ENCODE measurements at regions not wholly inside any gene's neighbourhood (a gene's known extent, or its start where the extent isn't known, plus 50 kb on each side); places are given as distances from the start of the nearest gene placed in this dataset.

GRCh38 chr4:112847781-112848180, 201.7 kb upstream of the ANK2 start:
- no peak for DNase-seq (ENCODE audit: low read depth)

DNA sequence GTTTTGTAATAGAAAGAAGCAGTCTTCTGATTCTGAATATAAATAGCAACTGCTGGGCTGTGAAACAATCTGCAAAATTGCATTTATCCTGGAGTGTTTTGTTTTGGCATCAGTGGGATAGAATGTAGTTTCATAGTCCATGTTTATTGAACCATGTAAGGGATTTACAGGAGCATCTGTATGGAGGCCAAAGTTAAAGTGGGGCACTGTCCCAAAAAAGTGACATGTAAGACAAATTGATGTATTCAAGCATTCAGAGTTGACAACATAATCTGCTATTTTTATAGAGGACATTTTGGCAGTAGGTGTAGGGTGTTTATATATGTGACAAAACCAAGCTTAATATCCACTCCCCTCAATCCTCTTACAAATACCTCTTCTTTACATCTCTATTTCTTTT, 200.5 kb upstream of the ANK2 start:
- DNase-seq (ENCODE audit: low read depth) = no peak

- DNase-seq (ENCODE audit: low read depth) = no peak
Observed at GRCh38 chr4:112852601-112853000, 196.9 kb upstream of the ANK2 start.

- DNase-seq (ENCODE audit: low read depth) = no peak
Observed at GRCh38 chr4:112853662-112854256, 195.7 kb upstream of the ANK2 start.

- no peak for DNase-seq (ENCODE audit: low read depth)
Observed at GRCh38 chr4:112854420-112854819, 195.0 kb upstream of the ANK2 start.

DNA sequence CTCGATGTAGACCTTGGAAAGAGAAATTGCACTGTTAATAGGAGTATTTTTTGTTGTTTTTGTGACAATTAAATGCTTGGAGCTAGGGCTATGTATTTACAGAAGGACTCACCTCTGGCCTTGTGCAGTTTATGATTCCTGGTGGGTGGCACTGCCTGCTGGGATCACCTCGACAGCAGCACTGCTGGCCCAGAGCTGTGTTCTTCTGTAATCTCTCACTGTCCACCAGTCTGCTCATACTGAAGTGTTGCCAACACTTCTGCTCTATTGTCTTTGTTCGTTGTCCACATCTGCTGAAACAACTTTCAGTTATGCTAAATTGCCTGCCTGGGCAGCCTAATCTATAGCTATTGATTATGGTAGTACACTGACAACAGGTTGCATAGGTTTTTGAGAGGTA, 194.4 kb upstream of the ANK2 start:
- DNase-seq (ENCODE audit: low read depth) = no peak

GRCh38 chr4:112857461-112857860, 192.0 kb upstream of the ANK2 start:
- DNase-seq (ENCODE audit: low read depth) = no peak

DNA sequence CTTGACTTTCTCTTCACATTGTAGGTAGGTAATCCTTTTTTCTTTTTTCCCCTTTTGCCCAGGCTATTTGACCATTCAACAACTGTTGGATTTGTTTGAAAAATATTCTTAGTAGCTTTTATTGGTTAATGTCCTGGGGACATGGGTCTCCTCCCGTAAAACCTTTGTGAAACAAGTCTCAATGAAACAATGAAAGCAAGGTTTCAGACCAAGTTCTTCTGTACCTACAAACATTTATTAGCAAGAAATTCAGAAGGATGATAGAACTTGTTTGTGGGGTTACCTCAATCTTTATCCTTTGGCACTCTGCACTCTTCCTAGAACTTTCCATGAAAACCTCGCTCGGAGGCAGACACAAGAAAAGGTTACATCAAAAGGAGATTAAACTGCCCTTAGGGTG, 190.7 kb upstream of the ANK2 start:
- DNase-seq (ENCODE audit: low read depth) = no peak

DNA sequence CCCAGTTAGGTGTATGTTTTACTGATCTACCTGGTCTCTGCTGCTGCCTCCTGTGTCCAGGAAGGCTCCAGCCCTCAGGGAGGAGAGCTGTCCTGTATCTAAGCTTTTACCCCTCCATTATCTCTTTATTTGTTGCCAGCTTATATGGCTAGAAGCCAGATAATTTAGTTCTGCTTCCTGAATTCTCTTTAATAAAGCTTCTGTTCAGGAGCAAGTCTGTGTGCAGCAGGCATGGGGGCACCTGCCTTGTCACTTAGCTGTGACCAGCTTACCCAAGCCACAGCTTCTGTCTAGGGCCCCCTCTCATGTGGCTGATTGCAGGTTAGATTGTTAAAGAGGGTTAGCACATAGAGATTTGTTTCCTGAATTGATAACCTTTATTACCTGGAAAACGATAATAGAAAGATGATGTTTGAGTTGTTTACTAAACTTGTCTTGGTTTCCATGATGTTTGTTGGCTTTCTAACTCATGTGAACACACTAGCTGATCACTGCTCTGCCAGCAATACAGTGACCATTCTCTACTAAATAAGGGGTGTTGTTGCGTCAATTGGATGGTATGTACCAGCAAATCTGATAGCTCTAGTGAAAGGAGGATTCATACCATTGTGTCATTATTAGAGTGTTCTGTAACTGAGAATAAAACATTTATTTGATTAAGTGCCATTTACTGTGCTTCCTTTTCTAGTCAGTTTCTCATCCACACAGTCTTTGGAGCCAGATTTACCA, 189.8 kb upstream of the ANK2 start:
- no peak for DNase-seq (ENCODE audit: low read depth)

DNA sequence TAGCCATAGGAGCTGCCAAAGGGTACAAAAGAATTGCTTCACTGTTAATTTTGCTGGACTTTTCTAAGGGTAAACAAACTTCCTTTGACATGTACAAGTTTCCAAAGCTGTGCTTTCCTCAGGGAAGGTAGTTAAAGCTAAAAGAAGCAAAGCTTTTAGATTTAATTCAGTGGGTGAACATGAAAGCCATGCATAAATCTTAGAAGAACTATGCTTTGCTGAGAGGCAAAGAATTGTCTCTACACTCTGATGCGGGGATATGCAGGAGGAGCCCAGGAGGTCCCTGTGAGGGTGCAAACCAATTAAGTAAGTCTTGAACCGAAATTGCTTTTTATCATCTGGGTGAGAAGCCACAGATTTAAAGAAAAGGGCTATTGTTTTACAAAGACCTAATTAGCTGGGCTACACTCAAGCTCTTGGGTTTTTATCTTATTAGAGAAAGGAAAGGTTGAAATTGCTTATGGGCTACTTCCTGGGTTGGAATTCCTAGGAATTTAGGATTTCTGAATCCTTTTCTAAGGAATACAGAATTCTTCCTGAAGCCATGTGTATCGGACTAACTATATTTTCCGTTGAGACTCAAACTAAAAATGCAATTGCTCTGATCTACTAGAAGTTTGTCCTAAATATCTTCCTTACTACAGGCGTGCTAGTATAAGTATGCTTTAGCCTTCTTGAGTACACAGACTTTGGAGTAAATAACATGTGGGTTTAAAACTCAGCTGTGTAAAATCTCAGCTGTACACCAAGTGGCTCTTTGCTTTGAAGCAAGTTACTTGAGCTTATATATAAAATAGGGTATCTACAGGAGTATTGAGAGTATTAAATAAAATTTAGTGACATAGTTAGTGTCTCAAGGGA, 188.4 kb upstream of the ANK2 start:
- DNase-seq (ENCODE audit: low read depth) = no peak

DNA sequence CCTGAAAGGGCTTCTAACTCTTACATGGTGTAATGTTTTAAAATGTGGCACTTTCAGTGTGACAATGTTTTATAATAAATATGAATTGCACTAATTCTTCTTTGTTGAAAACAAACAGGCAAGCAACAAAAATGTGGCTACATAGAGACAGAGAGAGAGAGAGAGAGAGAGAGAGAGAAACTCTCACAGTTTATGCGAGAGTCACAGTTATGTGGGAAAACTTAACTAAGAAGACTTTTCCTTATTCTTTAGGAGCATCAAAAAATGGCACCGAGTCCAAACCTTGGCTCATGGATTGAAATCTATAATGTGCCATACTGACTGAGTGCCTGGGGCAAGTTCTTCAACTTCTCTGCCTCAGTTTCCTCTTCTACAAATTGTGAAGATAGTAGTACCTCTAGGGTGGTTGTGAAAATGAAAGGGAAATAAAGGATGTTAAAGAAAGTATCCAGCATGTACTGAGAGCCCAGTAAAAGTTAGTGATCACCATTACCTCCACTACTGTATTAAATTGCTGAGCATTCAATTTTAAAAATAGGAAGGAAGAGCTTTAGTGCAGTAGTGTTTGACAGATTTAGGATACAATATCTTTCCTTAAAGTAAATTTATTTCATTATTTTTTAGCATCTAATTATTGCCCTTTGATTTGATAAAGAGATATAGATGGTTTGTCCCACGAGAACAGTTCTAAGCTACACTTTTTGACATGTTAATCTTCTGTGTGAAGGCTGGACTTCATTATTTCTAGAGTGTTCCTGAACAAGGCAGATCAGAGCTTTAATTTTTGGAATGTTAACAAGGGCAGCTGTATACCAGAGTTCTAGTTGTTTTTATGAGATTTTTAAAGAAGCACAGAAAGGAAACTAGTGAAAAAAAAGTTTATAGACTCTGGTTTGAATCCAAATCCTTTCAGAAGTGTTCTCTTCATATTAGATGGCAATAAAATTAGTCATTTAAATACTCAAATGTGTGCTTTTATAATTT, 187.5 kb upstream of the ANK2 start:
- DNase-seq (ENCODE audit: low read depth) = no peak

- no peak for DNase-seq (ENCODE audit: low read depth)
Observed at GRCh38 chr4:112865443-112865842, 184.0 kb upstream of the ANK2 start.

- DNase-seq (ENCODE audit: low read depth) = no peak
Observed at GRCh38 chr4:112876316-112876715, 173.1 kb upstream of the ANK2 start.

DNA sequence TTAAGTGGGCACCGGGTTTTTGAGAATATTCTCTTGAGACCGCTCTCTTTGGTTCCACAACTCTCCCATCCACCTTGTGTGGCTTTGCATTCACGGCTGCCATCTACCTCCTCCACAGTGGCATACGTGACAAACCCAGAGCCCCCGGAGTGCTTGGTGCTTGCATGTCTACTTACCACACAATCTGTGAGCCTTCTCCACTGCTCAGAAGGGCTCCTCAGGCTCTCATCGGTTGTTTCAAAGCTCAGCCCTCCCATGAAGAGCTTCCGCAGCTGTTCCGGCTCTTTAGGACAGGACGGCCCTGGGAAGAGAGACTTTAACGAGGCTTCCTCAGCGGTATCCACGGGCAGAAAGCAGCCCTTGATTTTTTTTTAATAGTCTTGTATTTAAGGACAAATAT, 167.6 kb upstream of the ANK2 start:
- DNase-seq (ENCODE audit: low read depth) = no peak

GRCh38 chr4:112882286-112882685, 167.2 kb upstream of the ANK2 start:
- no peak for DNase-seq (ENCODE audit: low read depth)

- DNase-seq (ENCODE audit: low read depth) = no peak
Observed at GRCh38 chr4:112884406-112884805, 165.0 kb upstream of the ANK2 start.

GRCh38 chr4:112885897-112886296, 163.6 kb upstream of the ANK2 start:
- DNase-seq (ENCODE audit: low read depth) = no peak

DNA sequence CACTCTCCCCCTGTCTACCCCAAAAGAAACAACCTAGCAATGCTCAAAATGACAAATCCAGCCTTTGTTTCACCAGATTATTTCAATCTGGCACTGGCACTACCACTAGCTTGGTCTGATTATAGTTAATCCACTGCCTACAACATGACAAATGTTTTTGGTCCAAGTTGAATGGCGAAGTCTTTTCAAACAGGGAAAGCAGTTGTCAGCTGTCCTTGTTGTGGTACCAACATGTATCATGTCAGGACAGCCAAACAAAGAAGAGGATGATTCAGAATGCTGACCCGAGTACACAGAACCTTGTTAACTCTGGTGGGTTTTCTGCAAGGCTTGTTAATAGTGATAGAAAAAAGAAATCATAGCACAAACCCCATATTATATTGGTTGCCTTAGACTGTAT, 160.8 kb upstream of the ANK2 start:
- DNase-seq (ENCODE audit: low read depth) = no peak

GRCh38 chr4:112889199-112889598, 160.3 kb upstream of the ANK2 start:
- no peak for DNase-seq (ENCODE audit: low read depth)

DNA sequence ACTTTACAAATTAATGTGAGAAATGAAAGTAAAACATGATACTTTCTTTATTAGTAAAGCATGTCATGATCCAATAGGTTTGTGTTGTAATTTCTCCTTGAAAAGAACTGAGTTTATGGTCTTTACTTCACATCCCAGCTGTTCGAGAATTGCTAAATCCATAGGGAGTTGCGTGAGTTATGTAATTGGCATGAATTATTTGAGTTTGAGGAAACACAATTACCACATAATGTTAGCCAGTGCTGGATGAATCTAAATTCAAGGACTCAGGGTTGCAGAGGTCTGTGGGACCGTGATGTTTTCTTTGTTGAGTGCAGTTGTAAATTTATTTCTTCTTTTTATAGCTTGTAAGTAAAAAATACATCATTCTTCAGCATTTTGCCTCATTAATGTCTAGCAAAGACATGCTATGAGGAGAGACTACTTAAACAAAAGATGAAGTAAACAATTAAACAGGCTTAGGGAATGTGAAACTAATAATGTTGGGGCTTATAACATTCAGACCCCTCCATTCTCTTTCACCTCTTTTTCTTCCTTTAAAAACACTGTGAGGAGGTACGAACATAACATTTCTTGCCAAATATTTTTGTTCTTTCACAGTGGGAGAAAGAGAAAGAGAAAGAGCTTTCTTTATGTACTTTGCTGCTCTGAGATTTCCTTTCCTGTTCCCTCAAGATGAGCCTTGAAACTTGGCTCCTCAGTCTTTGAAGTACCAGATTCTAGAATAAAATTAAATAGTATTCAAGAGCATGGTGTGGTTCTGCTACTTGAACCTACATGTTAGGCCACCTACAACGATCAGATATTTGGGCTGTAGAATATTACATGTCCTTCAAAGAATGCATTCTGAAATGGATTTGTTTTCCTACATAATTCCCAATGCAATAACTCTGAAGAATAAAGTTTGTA, 159.6 kb upstream of the ANK2 start:
- DNase-seq (ENCODE audit: low read depth) = no peak

DNA sequence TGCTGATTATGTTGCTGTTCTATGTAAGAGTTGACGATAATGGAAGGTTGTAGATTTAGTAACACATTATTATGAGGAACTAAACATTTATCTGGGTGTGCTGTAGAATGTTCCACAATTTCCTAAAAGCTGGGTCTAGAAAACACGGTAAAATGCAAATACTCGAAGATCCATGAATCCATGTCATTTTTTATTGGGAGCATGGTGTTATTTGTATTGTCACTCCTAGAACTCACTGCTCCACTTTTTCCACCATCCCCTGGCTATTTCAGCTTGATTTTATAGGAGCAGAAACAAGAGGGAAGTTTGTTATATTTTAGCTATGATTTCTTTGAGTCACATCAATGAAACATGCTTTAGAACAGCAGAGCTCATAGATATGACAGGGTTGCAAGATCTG, 155.0 kb upstream of the ANK2 start:
- DNase-seq (ENCODE audit: low read depth) = no peak

Measured in activated T-cell treated with anti-CD3 and anti-CD28 coated beads for 48 hours (primary cell).